HL-60 (cell line): ENCODE measurements at regions not wholly inside any gene's neighbourhood (a gene's known extent, or its start where the extent isn't known, plus 50 kb on each side); places are given as distances from the start of the nearest gene placed in this dataset.

Experiments used
- DNase-seq, 2 experiments: peaks; one replicate each; pipeline ENCODE4 v3.0.0-alpha.2; 2010 to 2020; ENCODE audit warnings: low read depth in 1 of 2, low spot score in 1 of 2
- H3K27ac ChIP-seq: fragments of 250-450 bp; sonication (Bioruptor Pico); replicated peaks from 2 replicates; pipeline ENCODE4 v1.5.1; 2020; ENCODE audit warnings: mild to moderate bottlenecking, moderate library complexity
- H3K27me3 ChIP-seq: fragments of 250-450 bp; sonication (Bioruptor Pico); 2 replicates; pipeline ENCODE4 v1.5.1; 2021; ENCODE audit warnings: mild to moderate bottlenecking, moderate library complexity; ENCODE audit not compliant: insufficient read depth, poor library complexity, severe bottlenecking
- H3K4me3 ChIP-seq: replicated peaks from 2 replicates; pipeline ENCODE4 v1.5.1; 2011; ENCODE audit warnings: mild to moderate bottlenecking, control low read depth, low read length; ENCODE audit not compliant: insufficient read depth
- GABPA ChIP-seq: IDR thresholded peaks from 2 replicates; pipeline ENCODE4 v1.6.1; 2012; ENCODE audit warnings: low read depth
- POLR2AphosphoS5 ChIP-seq: IDR thresholded peaks from 2 replicates; pipeline ENCODE4 v1.6.1; 2012; ENCODE audit warnings: low read depth
- REST ChIP-seq: IDR thresholded peaks from 2 replicates; pipeline ENCODE4 v1.6.1; 2012; ENCODE audit warnings: low read depth; ENCODE audit not compliant: insufficient replicate concordance
- SPI1 ChIP-seq: IDR thresholded peaks from 2 replicates; pipeline ENCODE4 v1.6.1; 2012; ENCODE audit warnings: low read depth, mild to moderate bottlenecking, borderline replicate concordance
- TF ChIP-seq, protein P1 (sequence below): IDR thresholded peaks from one replicate; pipeline ENCODE4 v1.5.1; 2011; ENCODE audit warnings: low read length, control low read depth, inconsistent platforms; ENCODE audit not compliant: insufficient read depth

GRCh38 chrX:112577146-112577545 lies 102.6 kb downstream of the LHFPL1 start:
- Histone ChIP-seq H3K27me3 (no peaks in the 10 kb centered on the region), H3K27ac (no peak overlapping the region), H3K4me3 (no peak overlapping the region)
- TF ChIP-seq POLR2AphosphoS5 (no peak), GABPA (no peak), REST (no peak), SPI1 (no peak)
- TF ChIP-seq, protein P1, sequence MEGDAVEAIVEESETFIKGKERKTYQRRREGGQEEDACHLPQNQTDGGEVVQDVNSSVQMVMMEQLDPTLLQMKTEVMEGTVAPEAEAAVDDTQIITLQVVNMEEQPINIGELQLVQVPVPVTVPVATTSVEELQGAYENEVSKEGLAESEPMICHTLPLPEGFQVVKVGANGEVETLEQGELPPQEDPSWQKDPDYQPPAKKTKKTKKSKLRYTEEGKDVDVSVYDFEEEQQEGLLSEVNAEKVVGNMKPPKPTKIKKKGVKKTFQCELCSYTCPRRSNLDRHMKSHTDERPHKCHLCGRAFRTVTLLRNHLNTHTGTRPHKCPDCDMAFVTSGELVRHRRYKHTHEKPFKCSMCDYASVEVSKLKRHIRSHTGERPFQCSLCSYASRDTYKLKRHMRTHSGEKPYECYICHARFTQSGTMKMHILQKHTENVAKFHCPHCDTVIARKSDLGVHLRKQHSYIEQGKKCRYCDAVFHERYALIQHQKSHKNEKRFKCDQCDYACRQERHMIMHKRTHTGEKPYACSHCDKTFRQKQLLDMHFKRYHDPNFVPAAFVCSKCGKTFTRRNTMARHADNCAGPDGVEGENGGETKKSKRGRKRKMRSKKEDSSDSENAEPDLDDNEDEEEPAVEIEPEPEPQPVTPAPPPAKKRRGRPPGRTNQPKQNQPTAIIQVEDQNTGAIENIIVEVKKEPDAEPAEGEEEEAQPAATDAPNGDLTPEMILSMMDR = no peak
- DNase-seq = no peak

DNA sequence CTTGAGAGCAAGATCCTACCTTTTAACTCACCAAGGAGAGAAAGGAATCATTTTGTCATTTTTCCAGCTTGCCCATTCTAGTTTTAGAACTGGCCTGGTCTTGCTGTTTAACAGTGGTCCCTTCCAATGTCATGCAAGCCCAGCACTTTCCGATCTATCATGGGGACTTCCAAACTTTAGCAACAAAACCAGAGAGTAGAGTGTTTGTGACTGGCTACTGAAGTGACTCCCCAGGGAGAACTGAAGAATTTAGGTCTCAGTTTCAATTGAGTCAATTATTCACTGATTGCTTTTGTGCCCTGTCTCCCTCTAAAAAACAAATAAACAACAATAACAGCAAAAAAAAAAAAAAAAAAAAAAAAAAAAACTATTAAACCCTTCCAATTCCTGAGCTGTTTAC lies 108.3 kb downstream of the LHFPL1 start:
- no peak overlapping the region for H3K4me3 ChIP-seq
- no peaks in the 10 kb centered on the region for H3K27me3 ChIP-seq
- TF ChIP-seq POLR2AphosphoS5 (no peak), SPI1 (no peak), REST (no peak), GABPA (no peak)
- TF ChIP-seq, protein P1 = no peak
- no peak for DNase-seq
- no peak overlapping the region for H3K27ac ChIP-seq

- no peak for DNase-seq
- Histone ChIP-seq H3K27ac (no peak overlapping the region), H3K27me3 (no peaks in the 10 kb centered on the region), H3K4me3 (no peak overlapping the region)
- TF ChIP-seq POLR2AphosphoS5 = no peak
- TF ChIP-seq SPI1 = no peak
- no peak for TF ChIP-seq REST
- TF ChIP-seq GABPA = no peak
- TF ChIP-seq, protein P1 = no peak
Observed at GRCh38 chrX:112555831-112556230, 123.9 kb downstream of the LHFPL1 start.
